ENCODE measurements at regions not wholly inside any gene's neighbourhood (a gene's known extent, or its start where the extent isn't known, plus 50 kb on each side); places are given as distances from the start of the nearest gene placed in this dataset.

DNA sequence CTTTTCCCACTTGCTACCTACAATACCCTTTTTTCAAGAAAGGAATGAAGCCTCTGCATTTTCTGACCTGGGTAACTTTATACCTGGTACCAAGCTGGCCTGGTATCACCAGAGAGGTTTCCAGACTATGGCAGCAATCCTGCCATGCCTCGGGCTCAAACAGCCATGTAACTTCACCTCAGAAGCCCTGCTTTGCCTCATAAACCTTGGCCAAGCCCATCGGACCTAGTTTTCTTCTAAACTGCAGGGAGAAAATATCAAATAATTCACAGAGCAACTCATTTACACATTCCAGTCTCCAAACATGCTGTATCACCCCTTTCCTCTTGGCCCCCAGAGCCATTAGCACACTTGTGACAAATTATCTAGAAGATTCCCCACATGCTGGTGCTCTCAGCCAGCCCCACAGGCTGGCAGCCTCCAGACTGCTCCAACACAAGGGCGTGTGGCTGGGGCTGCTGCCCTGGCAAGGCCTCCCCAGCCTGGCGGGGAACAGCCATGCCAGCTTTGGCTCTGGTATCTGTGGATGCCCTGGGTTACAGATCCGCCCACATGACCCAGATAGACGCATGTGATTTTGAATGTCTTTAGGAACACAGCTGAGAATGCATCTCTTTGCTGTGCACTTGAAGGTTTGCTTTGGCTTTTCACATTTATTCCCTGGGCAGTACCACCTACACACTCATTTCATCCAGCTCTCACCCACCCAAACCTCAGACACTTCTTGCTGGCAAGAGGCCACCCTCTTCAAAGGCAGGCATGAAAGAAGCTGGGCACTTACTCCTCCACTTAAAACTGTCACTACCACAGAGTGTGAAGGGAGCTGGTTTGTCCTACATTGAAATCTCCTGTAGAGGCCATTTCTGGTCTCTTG, 70.0 kb upstream of the BCAR3 start:
- DNase-seq = no peak
- in situ Hi-C loops (cut with MboI; ENCODE audit: low pct_unique_long_range_greater_than_20kb, low sequenced_read_pairs) = no loop called here

DNA sequence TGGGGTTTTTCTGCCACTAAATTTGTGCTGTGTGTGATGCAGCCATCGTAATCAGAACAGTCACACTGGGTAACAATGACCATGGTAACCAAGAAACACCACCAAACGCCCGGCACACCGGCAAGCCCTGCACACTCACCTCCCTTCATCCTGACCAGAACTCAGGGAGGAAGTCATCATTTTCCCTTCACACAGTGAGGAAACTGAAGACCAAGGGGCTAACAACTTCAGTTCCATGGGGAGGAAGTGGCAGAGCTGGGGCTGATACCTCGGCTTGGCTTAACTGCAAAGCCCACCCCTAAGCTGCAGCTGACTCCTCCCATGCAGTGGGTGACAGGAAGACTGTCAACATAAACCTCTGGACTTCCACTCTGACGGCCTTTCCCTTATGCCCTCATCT, 69.3 kb upstream of the BCAR3 start:
- peak; percentile 8 for DNase-seq
- in situ Hi-C loops (cut with MboI; ENCODE audit: low pct_unique_long_range_greater_than_20kb, low sequenced_read_pairs) = no loop called here

DNA sequence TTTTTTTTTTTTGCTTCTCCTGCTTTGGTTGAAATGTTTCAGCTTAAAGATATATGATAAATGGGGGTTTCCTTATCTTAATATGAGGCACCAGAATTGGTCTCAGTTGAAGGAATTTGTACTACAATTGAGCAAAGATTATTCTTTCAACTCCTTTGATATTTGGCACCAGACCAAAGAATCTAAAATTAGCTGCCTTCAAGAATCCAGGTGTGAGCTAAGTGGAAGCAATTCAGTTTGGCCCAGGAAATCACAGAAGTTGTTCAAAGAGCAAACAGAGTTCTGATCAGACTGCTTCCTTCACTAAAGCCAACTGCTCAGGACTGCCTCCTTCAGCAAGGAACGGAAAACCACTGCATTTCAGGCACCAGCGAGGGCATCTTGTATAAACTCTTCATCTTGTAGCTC, 68.3 kb upstream of the BCAR3 start:
- in situ Hi-C loops (cut with MboI; ENCODE audit: low pct_unique_long_range_greater_than_20kb, low sequenced_read_pairs) = no loop called here
- no peak for DNase-seq

DNA sequence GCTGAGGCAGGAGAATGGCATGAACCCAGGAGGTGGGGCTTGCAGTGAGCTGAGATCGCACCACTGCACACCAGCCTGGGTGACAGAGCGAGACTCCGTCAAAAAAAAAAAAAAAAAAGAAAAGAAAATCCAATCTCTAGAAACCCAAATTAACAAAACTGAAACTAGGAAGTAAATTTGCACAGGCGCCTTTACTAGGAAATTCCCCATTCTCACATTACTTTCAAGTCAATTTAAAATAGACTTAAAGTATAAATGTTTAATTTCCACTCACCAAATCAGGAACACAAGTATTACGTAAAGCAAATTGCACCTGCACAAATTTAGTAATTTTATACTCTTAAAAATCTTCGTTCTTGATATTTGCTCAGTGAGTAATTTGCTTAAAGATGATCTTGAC, 67.8 kb upstream of the BCAR3 start:
- DNase-seq = no peak
- in situ Hi-C loops (cut with MboI; ENCODE audit: low pct_unique_long_range_greater_than_20kb, low sequenced_read_pairs) = no loop called here

DNA sequence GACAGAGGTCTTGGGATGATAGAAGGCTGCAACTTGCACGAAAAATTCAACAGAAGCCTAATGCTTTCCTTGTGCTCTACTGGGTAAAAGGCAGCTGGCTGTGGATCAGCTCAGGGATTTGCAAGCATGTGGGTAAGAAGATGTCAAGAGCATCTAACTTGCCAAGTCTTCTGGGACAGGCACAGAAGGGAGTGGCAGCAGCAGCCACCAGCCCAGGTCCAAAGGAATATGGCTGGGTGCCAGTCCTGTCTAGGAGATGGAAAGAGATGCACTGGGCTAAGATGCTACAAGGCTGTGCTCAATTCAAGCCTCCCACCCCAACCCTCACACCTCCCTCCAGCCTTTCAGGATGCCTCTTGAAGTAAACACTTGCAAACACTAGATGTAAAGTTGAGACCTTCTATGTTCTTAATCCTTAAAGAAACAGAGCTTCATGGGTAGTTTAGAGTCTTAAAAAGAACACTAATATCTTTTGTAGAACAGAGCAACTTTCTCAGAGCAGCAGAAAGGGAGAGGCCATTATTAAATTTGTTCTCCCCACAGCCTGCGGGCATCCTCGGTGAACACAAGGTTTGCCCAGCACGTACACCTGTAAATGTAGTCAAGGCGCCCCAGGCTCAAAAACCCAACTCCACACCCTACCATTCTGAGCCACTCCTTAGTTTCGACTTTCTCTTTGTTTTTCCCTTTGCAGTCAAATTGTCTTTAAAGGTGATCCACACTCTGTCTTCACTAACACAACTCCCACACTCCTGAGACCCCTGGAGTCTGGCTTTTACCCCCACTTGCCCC, 64.6 kb upstream of the BCAR3 start:
- no peak for DNase-seq
- in situ Hi-C loops (cut with MboI; ENCODE audit: low pct_unique_long_range_greater_than_20kb, low sequenced_read_pairs) = no loop called here

DNA sequence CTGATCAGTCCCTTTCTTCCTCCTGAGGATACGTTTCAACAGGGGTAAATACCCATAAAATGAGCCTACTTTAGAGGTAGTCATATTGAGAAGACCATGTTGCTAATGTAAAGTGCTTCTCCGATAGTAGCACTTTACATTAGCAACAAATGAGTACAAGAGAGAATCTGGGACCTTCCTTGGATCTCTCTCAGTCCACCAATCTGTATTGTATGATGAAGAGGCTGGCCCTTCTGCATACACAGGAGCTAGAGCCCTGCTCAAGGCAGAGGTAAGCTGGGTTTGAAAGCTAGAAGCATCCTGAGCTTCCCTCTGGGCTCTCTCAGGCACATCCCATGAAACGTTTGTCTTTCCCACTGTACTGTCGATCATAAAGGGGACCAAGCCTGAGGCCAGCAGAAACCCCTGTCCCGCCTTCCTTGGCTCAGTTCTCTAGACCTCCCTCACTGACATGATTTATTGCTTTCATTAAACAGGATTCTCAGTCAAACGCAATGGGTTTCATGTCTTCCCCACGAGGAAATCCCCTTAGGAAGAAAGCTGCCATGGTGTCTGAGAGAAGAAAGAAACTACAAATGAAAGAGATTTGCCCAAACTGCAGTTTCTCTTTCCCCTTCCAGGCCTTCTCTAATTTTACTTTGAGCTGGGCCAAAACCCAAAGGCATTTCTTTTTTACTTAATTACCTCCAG, 62.8 kb upstream of the BCAR3 start:
- in situ Hi-C loops (cut with MboI; ENCODE audit: low pct_unique_long_range_greater_than_20kb, low sequenced_read_pairs) = no loop called here
- DNase-seq = no peak

DNA sequence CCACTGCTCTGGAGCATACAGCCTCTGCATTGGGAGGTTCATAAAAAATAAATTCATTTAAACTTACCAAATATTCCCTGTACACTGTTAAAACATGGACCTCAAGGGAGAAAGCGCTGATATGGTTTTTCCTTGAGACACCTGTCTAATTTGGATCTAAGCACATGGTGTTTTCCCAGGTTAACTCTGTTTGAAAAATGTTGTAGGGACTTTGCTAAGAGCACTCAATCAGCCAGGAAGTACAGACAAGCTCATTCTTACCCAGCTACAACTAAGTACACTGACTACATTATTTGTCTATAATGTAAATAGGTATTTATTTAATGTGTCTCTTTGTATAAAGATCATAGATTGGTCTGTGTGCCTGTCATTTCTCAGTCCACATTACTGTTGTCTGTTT, 61.8 kb upstream of the BCAR3 start:
- in situ Hi-C loops (cut with MboI; ENCODE audit: low pct_unique_long_range_greater_than_20kb, low sequenced_read_pairs) = no loop called here
- no peak for DNase-seq

DNA sequence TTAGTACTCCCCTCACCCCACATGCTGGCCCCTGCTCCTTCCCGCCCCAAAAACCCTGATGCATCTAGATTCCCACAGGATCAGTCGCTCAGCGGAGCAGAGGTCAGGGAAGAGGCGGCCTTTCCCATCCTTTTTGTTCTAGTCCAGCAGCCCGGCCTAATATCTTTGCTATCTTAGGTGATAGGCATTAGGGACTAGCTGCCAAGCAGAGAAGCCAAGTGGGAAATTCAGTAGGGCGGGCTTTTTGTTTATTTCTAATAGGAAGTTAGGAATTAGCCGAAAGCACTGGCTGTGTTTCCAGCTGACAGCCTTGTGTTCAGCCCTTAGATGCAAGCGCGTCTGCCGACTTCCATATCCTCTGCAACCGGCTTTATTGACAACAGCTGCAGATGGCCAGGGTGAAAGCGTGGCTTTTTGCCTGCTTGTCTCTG, 59.0 kb upstream of the BCAR3 start:
- in situ Hi-C loops (cut with MboI; ENCODE audit: low pct_unique_long_range_greater_than_20kb, low sequenced_read_pairs) = no loop called here
- no peak for DNase-seq

DNA sequence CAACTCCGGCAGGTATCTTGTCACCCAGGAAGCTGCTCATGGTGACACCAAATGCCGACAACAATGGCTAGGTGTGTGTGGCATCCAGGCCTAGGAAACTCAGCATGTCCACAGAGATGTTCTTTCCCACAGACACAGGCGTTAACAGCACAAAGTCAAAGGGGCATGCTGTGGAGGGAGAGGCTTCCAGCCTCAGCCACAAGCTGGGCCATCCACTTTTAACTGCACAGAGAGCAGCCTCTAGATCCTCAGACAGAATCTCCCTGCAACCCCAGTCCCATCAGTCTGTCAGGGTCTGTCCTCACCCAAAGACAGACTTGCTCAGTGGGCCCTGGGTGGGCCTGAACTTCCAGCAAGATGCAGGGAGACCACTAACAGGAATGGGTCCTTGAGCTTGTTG, 58.5 kb upstream of the BCAR3 start:
- no peak for DNase-seq
- in situ Hi-C loops (cut with MboI; ENCODE audit: low pct_unique_long_range_greater_than_20kb, low sequenced_read_pairs) = no loop called here

DNA sequence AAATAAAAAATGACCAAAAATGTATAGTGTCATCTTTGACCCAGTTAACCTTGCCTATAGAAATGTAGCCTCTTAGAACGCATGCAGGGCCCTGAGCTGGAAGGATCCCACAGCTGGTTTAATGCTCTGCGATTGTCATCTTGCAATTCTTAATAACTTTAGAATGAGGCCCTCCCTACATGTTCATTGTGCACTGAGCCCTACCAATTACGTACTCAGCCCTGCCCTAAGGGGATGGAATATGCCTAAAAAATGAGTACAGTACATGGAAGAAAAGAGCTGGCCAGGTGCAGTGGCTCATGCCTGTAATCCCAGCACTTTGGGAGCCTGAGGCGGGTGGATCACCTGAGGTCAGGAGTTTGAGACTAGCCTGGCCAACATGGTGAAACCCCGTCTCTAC, 57.8 kb upstream of the BCAR3 start:
- DNase-seq = no peak
- in situ Hi-C loops (cut with MboI; ENCODE audit: low pct_unique_long_range_greater_than_20kb, low sequenced_read_pairs) = no loop called here

DNA sequence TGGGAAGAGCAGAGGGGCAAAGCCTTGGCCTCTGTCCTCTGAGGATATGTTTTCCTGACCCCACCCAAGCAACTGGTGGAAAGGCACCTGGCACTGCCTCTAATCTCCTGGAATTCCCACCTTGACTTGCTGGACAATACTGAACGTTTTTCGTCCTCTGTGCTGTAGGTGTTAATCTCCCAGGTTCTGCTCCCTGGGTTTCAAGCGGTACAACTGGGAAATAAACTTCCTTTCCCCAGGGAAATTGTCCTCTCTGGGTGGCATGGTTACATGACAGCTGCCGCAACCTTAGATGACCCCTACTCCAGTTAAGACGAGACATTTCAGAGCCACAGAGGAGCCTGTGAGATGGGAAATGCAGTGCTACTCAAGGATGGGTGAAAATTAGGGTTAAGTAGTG, 57.3 kb upstream of the BCAR3 start:
- no peak for DNase-seq

DNA sequence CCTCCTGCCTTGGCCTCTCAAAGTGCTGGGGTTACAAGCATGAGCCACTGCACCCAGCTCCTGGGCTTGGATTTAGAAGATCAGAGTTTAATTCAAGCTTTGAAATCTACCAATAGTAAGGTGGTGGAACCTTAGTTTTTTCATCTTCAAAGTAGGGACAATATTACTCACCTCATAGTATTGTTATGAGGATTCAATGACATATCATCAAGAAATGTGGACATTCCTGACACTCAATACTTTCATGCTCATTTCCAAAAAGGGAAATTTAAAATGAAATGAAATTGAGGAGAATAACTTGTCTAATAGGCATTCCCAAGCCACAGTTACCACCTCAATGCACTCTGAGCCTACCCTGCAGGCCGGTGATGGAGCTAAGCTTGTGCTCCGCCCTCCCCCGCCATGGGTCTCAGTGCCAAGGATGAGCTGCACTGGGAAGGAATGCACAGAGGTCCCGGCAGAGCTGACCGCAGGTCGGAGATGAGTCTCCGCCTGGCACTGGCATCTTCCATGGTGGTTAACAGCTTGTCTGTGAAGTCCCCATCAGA, 56.5 kb upstream of the BCAR3 start:
- no peak for DNase-seq
- in situ Hi-C loops (cut with MboI; ENCODE audit: low pct_unique_long_range_greater_than_20kb, low sequenced_read_pairs) = no loop called here

More for the DNA sequence above, 57.3 kb upstream of the BCAR3 start:
- in situ Hi-C loops (cut with MboI; ENCODE audit: low pct_unique_long_range_greater_than_20kb, low sequenced_read_pairs) = no loop called here

DNA sequence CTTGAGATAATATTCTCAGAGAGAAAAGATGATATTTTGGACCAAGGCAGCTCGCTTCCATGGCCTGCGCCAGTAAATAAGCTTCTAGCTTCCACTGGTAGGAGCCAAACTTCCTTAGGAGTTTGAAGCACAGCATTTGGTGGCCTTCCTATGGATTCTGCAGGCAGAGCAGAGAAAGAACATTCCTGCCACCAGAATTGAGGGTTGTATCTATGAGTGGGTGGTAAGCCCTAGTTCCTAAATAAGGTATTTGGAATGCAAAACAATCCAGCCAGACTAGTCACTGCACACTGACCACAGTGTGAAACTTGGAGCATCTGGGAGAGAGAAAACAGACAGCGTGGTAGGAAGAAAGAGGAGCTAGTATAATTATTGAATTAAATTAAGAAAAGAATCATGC, 54.1 kb upstream of the BCAR3 start:
- in situ Hi-C loops (cut with MboI; ENCODE audit: low pct_unique_long_range_greater_than_20kb, low sequenced_read_pairs) = no loop called here
- DNase-seq = no peak

DNA sequence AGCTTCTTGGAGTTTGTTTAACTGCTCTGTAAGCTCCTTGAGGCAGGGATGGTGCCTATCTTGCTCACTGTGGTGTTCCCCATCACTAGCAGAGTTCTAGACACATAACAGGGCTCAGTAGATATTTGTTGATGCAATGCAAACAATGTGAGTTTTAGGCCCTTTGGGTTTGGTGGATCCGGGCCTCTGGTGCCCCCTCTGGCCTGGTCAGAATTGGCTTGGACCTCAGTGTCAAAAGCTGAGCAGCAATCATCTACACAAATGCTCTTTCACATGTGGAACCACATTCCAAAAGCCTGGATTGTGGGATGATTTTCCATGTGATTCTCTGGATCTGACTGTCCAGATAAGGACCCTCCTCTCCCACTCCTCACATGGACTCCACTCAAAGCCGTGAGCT, 53.4 kb upstream of the BCAR3 start:
- no peak for DNase-seq
- in situ Hi-C loops (cut with MboI; ENCODE audit: low pct_unique_long_range_greater_than_20kb, low sequenced_read_pairs) = no loop called here

DNA sequence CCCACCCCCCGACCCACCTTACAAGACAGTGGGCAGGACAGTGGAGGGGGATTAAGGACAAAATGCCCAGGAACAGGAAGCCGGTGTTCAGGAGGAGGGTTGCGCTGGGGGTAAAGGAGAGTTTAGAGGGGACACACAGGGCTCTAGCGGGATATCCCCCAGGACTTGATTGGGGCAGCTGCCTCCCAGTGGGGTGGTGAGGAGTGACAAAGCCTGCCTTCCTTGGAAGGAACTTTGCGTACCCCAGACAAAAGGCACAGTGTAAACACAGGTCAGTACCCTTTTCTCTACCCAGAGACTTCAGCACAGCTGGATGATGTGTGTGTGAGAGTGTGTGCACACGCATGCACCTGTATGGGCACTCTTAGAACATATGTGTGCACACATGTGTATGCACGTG, 51.7 kb upstream of the BCAR3 start:
- DNase-seq = no peak
- in situ Hi-C loops (cut with MboI; ENCODE audit: low pct_unique_long_range_greater_than_20kb, low sequenced_read_pairs) = no loop called here

DNA sequence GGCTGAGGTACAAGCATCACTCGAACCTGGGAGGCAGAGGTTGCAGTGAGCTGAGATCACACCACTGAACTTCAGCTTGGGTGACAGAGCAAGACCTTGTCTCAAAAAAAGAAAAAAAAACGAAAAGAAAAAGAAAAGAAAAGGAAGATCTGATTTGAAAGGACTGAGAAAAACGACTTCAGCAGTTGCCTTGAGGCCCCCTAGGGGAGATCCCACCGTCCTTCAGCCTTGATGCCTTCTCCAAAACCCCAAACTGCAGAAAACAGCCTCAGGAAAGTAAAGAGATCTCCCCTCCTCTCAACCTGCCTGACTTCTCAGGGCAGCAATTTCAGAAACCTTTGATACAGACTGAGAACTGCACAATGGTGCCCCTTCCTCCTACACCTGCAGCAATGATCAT, 50.9 kb upstream of the BCAR3 start:
- no peak for DNase-seq
- in situ Hi-C loops (cut with MboI; ENCODE audit: low pct_unique_long_range_greater_than_20kb, low sequenced_read_pairs) = no loop called here
